SHP77 treated with DMSO at 0.1 percent for 48 hours (cell line): ENCODE measurements at regions not wholly inside any gene's neighbourhood (a gene's known extent, or its start where the extent isn't known, plus 50 kb on each side); places are given as distances from the start of the nearest gene placed in this dataset.

Experiments
- DNase-seq: peaks from one replicate; lab custom pipeline; 2025; lab: John Stamatoyannopoulos, UW

- no peak for DNase-seq
These were observed 118.3 kb upstream of the ADAMTS18 start for GRCh38 chr16:77553130-77553529.

DNA sequence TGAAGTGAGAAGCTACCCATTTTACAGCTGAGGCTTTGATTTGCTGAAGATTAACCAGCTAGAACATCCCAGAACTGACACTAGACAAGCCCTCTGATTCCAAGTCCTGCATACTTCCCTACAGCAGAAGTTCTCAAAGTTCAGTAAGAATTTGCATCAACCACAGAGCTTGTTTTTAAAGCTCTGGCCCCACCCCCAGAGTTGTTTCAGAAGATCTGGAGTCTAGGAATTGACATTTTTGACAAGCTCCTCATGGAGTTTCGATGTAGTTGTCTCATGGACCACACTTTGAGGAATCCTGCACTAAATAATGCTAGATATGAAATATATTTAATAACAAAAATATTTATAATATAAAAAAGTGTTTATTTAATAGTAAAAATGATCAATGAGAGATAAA, 120.3 kb upstream of the ADAMTS18 start:
- no peak for DNase-seq

GRCh38 chr16:77555791-77556190, 121.0 kb upstream of the ADAMTS18 start:
- no peak for DNase-seq

- no peak for DNase-seq
These were observed 121.5 kb upstream of the ADAMTS18 start for GRCh38 chr16:77556201-77556873.

- DNase-seq: no peak
These were observed 122.6 kb upstream of the ADAMTS18 start for GRCh38 chr16:77557385-77557784.

- no peak for DNase-seq
These were observed 124.0 kb upstream of the ADAMTS18 start for GRCh38 chr16:77558786-77559185.

DNA sequence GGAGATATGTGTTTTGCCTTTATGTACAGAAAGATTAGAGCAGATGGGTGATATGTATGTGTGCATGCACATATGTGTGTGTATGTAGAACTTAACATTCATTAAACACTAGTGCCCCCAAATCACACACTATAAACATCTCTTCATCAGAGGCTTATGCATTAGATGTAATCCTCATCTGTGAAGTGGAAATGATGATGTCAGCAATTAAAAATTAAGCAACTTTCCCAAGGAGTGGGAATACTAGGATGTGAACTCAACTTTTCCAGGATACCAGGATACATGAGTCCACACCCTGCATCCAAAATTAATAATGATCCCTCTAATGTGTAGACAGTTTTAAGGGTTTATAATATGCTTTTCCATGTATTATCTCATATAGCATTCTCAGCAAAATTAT, 127.7 kb upstream of the ADAMTS18 start:
- no peak for DNase-seq

DNA sequence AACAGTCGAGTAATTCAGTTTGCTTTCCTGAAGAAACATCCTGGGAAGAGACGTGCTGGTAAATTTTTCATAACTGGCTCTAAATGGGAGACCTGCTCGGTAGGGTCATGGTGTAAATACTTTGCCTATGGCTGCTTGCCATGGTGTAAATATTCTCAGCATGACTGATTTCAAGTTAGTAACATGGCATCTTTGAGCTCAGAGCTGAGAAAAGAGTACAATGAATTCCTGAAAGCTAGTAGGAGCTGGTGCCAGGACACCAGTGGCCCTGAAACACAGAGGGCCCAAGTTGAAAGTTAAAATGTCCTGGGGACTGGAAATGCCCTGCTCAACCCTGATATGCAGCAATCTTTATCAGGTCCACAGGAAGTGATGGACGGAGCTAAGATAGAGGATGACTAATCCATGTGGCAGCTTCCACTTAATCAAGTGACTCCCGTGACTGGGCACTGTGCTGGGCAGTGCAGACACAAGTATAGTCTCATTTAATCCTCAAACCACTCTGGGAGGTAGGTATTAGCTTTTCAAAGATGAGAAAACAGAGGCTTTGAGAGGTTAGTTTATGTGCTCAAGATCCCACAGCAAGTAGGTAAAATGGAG, 130.1 kb upstream of the ADAMTS18 start:
- no peak for DNase-seq

DNA sequence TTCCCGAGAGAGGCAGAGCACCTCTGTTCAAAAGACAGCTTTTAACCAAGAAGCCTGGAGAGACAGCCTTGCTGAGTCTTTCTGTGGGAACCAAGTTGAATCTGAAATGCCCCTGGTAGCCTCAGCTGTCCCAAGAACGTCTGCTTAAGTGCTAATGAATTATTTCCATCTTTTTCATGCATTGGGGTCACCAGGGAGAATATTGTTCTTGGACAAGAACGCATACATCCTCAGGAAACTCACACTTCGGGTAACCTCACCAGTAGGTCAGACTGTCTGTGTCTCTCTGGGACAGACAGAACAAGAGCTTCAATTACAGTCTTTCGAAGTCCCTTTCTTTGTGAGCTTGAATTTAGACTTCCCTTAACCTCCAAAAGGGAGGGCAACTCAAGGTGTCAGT, 134.6 kb upstream of the ADAMTS18 start:
- no peak for DNase-seq

GRCh38 chr16:77570574-77570973, 135.7 kb upstream of the ADAMTS18 start:
- no peak for DNase-seq

DNA sequence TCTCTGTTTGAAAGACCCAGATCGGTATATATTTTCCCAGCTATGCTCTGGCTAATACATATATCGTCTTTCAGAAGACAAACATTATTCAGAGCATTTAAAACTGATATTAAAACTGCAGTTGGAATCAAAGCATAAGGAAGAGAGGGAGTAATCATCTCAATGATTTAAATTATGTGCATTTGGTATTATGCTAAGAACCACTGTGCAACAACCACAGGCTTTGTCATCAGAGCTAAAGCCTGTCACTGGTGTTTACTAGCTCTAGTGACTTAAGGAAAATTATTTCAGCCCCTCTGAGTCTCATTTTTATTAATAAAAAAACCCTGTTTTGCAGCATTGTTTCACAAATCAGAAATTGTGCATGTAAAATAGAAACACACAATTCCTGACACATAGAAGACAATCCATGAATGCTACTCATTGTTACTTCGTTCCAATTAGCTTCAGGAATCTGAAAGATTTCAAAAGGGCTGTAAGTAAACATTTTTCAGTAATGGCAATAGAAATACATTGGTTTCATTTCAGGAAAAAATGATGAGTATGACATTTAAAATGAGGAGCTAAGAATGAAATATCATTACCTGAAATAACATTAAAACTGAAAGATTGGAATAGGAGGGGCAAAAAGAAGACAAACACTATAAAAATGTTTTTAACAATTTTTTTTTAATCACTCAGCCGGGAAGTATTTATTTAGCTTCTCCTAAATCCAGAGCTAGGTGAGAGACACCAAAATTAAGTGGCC, 136.5 kb upstream of the ADAMTS18 start:
- no peak for DNase-seq

GRCh38 chr16:77574867-77575624, 140.2 kb upstream of the ADAMTS18 start:
- no peak for DNase-seq

DNA sequence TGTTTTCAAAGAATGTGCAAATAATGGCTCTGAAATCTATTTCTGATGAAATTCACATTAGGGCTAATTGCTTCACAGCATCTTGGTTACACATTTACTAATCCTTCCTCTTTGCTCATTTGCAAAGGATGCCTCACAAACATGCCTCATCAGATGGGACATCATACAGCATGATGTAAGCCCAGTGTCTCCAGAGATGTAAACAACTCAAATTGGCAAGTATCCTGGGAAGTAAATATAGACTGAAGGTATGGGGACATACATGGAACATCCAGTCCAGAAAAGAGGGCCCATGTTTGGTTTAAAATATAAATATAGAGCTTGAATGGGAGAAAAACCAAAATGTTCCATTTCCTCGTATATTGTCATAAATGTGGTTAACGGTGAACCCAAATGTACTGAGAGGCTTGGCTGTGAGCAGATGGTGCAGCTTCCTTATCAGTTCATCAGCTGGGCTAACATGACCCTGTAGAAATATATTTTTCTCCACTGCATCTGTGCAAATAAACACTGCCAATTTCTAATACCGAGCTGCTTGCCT, 142.9 kb upstream of the NUDT7 start:
- DNase-seq: no peak

DNA sequence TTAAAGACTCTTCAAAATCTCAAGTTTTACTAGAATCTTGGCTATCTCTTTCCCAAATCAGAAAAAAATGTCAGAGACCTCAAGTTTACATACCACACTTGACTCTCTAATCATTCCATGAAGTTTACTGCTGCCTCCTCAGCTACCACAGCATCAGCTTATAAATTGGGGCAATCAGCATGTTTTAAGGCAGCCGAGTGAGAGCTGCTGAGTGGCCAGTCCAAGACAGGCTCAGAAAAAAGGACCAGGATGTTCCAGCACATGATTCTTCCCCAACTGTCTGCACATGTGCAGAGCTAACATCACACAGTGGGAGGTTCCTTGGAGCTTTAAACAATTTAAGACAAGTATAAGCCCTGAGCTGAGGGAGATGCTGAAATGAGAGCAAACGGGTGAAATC, 140.6 kb upstream of the NUDT7 start:
- no peak for DNase-seq

DNA sequence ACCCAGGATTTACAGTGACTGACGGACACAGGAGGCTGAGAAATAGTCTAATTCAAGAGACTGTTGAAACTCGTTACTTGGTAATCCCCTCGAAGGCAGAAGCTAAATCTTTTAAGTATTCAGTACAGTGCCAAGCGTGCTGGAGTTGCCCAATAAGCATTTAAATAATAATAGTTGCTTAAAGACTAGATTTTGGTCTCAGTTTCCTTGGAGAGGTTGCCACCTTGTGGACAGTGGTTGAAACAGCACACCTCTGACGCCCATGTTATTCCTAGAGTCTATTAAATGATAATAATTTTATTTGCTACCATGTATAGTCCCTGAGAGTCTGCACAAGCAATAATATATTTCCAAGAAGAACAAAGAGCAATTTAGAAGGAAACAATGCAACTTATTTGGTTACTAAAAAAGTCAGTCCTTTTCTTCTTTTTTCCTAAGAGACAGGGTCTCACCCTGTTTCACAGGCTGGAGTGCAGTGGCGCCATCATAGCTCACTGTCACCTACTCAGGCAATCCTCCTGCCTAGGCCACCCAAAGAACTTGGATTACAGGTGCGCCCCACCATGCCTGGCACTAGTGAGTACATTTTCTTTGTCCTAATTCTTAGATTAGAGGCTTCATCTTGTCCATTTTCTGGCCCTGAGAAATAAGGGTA, 138.0 kb upstream of the NUDT7 start:
- DNase-seq: peak; percentile 31

DNA sequence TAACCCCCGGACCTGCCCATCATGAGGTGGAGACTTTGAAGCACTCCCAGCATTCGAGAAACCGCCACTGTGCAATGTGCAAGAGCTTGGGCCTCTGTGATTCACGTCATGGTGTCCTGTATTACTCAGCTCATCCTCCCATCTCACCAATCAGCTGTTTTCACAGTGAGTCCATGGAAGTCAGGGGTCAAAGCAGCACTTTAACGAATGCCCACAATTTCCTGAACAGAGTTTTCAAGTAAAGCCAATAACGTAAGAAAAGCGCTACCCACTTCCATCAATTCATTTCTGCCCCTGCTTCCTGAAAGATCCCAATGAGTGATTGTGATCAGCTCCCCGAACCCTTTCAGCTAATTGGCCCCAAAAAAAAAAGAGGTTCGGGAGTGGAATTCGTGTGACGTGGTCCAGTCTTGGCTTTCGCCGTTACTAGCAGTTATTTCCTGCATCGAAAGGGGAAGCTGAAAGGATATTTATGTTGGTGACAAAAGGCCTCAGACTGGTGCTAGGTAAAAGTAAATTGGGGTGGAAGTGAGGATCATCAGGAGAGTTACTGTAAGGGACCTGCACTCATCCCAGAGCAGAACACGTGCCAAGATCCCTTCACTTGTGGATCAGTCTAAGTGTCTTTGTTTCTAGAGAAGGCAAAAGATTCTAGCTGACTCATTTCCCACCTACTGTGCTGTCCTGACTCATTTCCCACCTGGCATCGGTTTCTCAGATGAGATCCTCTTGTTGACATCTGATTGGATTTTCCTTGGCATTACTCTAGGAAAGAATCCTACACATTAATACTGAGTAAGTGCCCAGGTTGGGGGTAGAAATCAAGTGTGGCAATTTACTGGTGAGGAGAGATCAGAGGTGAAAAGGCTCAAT, 136.7 kb upstream of the NUDT7 start:
- no peak for DNase-seq

- no peak for DNase-seq
These were observed 133.9 kb upstream of the NUDT7 start for GRCh38 chr16:77588389-77588788.

- DNase-seq: no peak
These were observed 133.1 kb upstream of the NUDT7 start for GRCh38 chr16:77589071-77589765.

GRCh38 chr16:77590707-77591106, 131.6 kb upstream of the NUDT7 start:
- DNase-seq: no peak

DNA sequence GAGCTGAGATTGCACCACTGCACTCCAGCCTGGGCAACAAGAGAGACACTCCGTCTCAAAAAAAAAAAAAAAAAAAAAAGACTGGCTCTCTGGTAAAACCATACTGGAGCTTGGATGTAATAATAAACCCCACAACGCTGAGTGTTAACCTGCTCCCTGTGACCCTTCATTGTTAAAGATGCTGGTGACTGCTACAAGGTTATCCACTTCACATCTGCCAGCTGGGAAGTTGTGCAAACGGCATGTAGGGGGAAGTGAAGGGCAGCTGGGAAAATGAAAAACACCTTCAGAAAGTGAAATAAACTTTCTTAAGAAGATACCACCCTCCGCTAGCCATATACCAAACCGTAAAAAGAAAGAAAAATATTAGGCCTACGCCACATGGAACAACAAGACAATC, 131.0 kb upstream of the NUDT7 start:
- DNase-seq: no peak
